ENCODE measurements at regions not wholly inside any gene's neighbourhood (a gene's known extent, or its start where the extent isn't known, plus 50 kb on each side); places are given as distances from the start of the nearest gene placed in this dataset.

- TF ChIP-seq CTCF (IDR thresholded peaks at IDR 0.05) (no peak), IRF2 (CRISPR knock-in tag; IDR thresholded peaks at IDR 0.05; ENCODE audit: borderline replicate concordance, low read depth) (no peak), JUN (CRISPR knock-in tag; IDR thresholded peaks at IDR 0.05) (no peak), KAT7 (CRISPR knock-in tag; IDR thresholded peaks at IDR 0.05; ENCODE audit: borderline replicate concordance) (no peak), NR1H2 (CRISPR knock-in tag; IDR thresholded peaks at IDR 0.05) (no peak), GRHL2 (CRISPR knock-in tag; IDR thresholded peaks at IDR 0.05; ENCODE audit: insufficient replicate concordance, severe bottlenecking) (no peak), NR2C2 (CRISPR knock-in tag; IDR thresholded peaks at IDR 0.05) (no peak), GTF2I (CRISPR knock-in tag; conservative IDR thresholded peaks at IDR 0.05) (no peak), CREM (CRISPR knock-in tag; IDR thresholded peaks at IDR 0.05) (no peak), ZBTB21 (CRISPR knock-in tag; IDR thresholded peaks at IDR 0.05; ENCODE audit: borderline replicate concordance) (no peak), ZNF317 (CRISPR knock-in tag; IDR thresholded peaks at IDR 0.05; ENCODE audit: borderline replicate concordance, low read depth) (no peak)
- TF ChIP-seq, protein P1, sequence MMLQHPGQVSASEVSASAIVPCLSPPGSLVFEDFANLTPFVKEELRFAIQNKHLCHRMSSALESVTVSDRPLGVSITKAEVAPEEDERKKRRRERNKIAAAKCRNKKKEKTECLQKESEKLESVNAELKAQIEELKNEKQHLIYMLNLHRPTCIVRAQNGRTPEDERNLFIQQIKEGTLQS (CRISPR knock-in tag; conservative IDR thresholded peaks at IDR 0.05) = no peak
- TF ChIP-seq, protein P2, sequence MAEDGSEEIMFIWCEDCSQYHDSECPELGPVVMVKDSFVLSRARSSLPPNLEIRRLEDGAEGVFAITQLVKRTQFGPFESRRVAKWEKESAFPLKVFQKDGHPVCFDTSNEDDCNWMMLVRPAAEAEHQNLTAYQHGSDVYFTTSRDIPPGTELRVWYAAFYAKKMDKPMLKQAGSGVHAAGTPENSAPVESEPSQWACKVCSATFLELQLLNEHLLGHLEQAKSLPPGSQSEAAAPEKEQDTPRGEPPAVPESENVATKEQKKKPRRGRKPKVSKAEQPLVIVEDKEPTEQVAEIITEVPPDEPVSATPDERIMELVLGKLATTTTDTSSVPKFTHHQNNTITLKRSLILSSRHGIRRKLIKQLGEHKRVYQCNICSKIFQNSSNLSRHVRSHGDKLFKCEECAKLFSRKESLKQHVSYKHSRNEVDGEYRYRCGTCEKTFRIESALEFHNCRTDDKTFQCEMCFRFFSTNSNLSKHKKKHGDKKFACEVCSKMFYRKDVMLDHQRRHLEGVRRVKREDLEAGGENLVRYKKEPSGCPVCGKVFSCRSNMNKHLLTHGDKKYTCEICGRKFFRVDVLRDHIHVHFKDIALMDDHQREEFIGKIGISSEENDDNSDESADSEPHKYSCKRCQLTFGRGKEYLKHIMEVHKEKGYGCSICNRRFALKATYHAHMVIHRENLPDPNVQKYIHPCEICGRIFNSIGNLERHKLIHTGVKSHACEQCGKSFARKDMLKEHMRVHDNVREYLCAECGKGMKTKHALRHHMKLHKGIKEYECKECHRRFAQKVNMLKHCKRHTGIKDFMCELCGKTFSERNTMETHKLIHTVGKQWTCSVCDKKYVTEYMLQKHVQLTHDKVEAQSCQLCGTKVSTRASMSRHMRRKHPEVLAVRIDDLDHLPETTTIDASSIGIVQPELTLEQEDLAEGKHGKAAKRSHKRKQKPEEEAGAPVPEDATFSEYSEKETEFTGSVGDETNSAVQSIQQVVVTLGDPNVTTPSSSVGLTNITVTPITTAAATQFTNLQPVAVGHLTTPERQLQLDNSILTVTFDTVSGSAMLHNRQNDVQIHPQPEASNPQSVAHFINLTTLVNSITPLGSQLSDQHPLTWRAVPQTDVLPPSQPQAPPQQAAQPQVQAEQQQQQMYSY (CRISPR knock-in tag; IDR thresholded peaks at IDR 0.05) = no peak
- TF ChIP-seq, protein P3, sequence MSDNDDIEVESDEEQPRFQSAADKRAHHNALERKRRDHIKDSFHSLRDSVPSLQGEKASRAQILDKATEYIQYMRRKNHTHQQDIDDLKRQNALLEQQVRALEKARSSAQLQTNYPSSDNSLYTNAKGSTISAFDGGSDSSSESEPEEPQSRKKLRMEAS (CRISPR knock-in tag; IDR thresholded peaks at IDR 0.05) = no peak
These were observed 89.9 kb upstream of the MEF2A start for GRCh38 chr15:99475754-99476412.

All from WTC11 (cell line).